ENCODE measurements at regions not wholly inside any gene's neighbourhood (a gene's known extent, or its start where the extent isn't known, plus 50 kb on each side); places are given as distances from the start of the nearest gene placed in this dataset.
A peak's percentile ranks its signal among the peaks of the same experiment; 100 is the strongest.
"Not testable (repeated sequence)": the region's sequence is repeated elsewhere in the genome, so short reads cannot be mapped to it uniquely, and the experiment has no call there.

GRCh38 chr16:35154627-35155026 lies 1695.2 kb downstream of the TP53TG3F start:
- DNase-seq (no peak), ATAC-seq (no peak)
- Histone ChIP-seq H3K36me3 (no peaks in the 10 kb centered on the region), H3K4me3 (no peak overlapping the region), H3K9me3 (peaks cover 9% of the 10 kb centered on the region), H3K4me1 (no peaks in the 10 kb centered on the region), H3K27me3 (ENCODE audit: low read depth) (no peaks in the 10 kb centered on the region), H3K27ac (no peak overlapping the region)
- intact Hi-C loops (cut with DNase I) = no loop called here
- TF ChIP-seq CTCF (IDR thresholded peaks at IDR 0.05) = no peak

GRCh38 chr16:35157549-35157948 lies 1698.1 kb downstream of the TP53TG3F start:
- H3K4me1 ChIP-seq; H3K4me3 ChIP-seq; H3K9me3 ChIP-seq; H3K36me3 ChIP-seq; H3K27ac ChIP-seq; ATAC-seq; H3K27me3 ChIP-seq (ENCODE audit: low read depth); intact Hi-C loops (cut with DNase I): not testable (repeated sequence)
- peak; percentile 35 for DNase-seq

- H3K27me3 ChIP-seq (ENCODE audit: low read depth); H3K4me1 ChIP-seq; H3K36me3 ChIP-seq; H3K27ac ChIP-seq; ATAC-seq; H3K9me3 ChIP-seq; intact Hi-C loops (cut with DNase I); H3K4me3 ChIP-seq; DNase-seq: not testable (repeated sequence)
Measured at GRCh38 chr16:35169324-35169723, 1709.9 kb downstream of the TP53TG3F start.

GRCh38 chr16:35170061-35170460 lies 1710.6 kb downstream of the TP53TG3F start:
- intact Hi-C loops (cut with DNase I); H3K4me3 ChIP-seq; ATAC-seq; H3K4me1 ChIP-seq; H3K27ac ChIP-seq; H3K27me3 ChIP-seq (ENCODE audit: low read depth); H3K36me3 ChIP-seq; H3K9me3 ChIP-seq: not testable (repeated sequence)
- DNase-seq = peak; percentile 25

GRCh38 chr16:35170610-35171009 lies 1711.2 kb downstream of the TP53TG3F start:
- no peaks in the 10 kb centered on the region for H3K4me1 ChIP-seq
- intact Hi-C loops (cut with DNase I) = no loop called here
- H3K4me3 ChIP-seq = no peak overlapping the region
- DNase-seq (no peak), ATAC-seq (no peak)
- no peak for TF ChIP-seq CTCF (IDR thresholded peaks at IDR 0.05)
- H3K27me3 ChIP-seq (ENCODE audit: low read depth) = no peaks in the 10 kb centered on the region
- H3K36me3 ChIP-seq = no peaks in the 10 kb centered on the region
- H3K27ac ChIP-seq = no peak overlapping the region
- H3K9me3 ChIP-seq = no peaks in the 10 kb centered on the region

GRCh38 chr16:35171106-35171505 lies 1711.7 kb downstream of the TP53TG3F start:
- H3K4me3 ChIP-seq = no peak overlapping the region
- H3K9me3 ChIP-seq = no peaks in the 10 kb centered on the region
- no peak overlapping the region for H3K27ac ChIP-seq
- H3K4me1 ChIP-seq = no peaks in the 10 kb centered on the region
- no peak for TF ChIP-seq CTCF (IDR thresholded peaks at IDR 0.05)
- no peaks in the 10 kb centered on the region for H3K36me3 ChIP-seq
- no peaks in the 10 kb centered on the region for H3K27me3 ChIP-seq (ENCODE audit: low read depth)
- intact Hi-C loops (cut with DNase I) = no loop called here
- ATAC-seq (no peak), DNase-seq (no peak)

- no peak for TF ChIP-seq CTCF (IDR thresholded peaks at IDR 0.05)
- Histone ChIP-seq H3K27me3 (ENCODE audit: low read depth) (no peaks in the 10 kb centered on the region), H3K4me3 (no peak overlapping the region), H3K27ac (no peak overlapping the region), H3K9me3 (no peaks in the 10 kb centered on the region), H3K36me3 (no peaks in the 10 kb centered on the region), H3K4me1 (no peaks in the 10 kb centered on the region)
- ATAC-seq (no peak), DNase-seq (peak; percentile 24)
- intact Hi-C loops (cut with DNase I) = no loop called here
Measured at GRCh38 chr16:35173295-35173694, 1713.9 kb downstream of the TP53TG3F start.

Data from lower lobe of right lung (tissue), 2 donors.